ENCODE measurements at regions not wholly inside any gene's neighbourhood (a gene's known extent, or its start where the extent isn't known, plus 50 kb on each side); places are given as distances from the start of the nearest gene placed in this dataset.

DNA sequence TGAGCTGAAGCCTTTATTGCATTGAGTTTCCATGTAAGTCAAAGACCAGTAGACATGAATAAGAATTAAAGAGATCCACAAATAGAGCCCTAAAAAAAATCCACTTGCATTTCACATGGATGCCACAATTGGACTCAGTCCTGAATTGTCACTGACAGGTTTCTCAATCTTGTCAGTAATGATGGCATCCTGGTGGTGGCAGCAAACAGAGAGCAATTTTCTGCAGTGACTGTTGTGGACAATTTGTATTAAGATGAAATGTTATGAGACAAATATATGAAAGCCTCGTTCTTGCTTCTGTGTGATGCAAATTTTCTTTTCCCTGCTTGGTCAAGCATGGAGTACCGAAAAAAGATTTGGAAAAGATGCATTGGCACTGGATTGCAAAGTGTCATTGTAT is 278.9 kb downstream of the SAMD5 start:
- DNase-seq (ENCODE audit: extremely low read depth in 1 of 11, low read depth in 9 of 11, low spot score in 4 of 11) = no peak

DNA sequence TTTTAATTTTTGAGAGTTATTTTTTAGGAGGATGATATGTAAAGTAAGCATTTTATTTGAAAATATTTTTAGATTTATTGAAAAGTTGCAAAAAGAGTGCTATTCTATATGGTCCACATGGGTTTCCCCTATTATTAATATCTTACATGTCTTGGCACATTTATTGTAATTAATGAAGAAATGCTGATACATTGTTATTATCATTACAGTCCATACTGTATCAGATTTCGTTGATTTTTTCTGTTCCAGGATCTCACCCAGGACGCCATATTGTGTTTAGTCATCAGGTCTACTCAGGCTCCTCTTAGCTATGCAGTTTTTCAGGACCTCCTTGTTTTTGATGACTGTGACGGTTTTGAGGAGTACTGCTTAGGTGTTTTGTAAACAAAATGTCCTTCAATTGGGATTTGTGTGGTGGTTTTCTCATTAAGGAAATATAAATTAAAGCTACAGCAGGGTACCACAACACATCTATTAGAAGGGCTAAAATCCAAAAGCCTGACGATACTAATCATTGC is 281.0 kb downstream of the SAMD5 start:
- DNase-seq (ENCODE audit: extremely low read depth in 1 of 11, low read depth in 9 of 11, low spot score in 4 of 11) = no peak

DNA sequence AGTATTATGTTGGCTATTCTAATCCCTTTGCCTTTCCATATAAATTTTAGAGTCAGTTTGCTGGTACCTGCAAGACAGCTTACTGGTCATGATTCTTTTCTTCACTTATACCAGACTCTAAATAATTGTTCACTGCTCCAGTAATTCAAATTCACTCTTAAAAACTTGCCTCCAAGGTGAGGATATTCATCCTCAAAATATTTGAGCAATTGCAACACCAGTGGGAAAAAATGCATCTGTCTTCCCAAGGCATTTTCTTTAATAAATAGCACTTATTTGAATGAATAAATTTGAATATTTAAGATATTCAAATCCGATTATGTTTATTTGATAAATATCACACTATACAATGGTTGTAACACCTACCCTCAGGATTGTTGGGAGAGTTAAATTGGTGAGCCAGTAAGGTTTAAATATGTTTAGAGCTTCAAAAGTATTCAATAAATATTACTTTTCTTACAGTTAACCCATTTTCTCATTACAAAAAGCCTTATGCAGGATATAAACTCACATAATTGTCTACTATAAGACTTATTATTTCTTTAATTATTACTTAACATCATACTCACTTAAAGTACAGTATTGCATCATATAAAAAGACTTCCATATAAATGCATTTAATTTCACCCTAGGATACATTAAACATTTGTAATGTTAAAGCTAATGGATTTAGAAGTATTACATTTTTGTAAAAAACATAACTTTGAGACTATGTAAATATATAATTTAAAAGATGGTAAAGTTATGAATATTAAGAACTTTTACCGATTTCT is 285.6 kb downstream of the SAMD5 start:
- DNase-seq (ENCODE audit: extremely low read depth in 1 of 11, low read depth in 9 of 11, low spot score in 4 of 11) = no peak

- no peak for DNase-seq (ENCODE audit: extremely low read depth in 1 of 11, low read depth in 9 of 11, low spot score in 4 of 11)
Measured at GRCh38 chr6:147802459-147802858, 294.0 kb downstream of the SAMD5 start.

DNA sequence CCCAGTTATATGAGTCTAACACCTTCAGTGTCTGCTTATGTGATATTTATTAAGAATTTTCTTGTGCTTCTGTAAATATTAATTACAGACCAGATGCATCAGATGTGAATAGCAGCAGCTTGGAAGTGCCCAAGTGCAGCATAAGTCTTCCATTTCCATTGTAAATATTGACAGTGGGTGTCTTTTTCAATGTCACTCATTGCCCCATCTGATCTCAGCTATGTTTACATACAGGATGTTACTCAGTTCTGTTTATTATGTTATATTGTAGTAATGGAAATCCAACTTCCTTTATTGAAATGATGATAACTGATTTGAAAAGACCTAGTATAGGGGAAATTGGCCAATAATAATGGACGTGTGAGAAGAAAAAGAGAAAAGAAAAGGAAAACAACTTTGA is 296.7 kb downstream of the SAMD5 start:
- DNase-seq (ENCODE audit: extremely low read depth in 1 of 11, low read depth in 9 of 11, low spot score in 4 of 11) = no peak

DNA sequence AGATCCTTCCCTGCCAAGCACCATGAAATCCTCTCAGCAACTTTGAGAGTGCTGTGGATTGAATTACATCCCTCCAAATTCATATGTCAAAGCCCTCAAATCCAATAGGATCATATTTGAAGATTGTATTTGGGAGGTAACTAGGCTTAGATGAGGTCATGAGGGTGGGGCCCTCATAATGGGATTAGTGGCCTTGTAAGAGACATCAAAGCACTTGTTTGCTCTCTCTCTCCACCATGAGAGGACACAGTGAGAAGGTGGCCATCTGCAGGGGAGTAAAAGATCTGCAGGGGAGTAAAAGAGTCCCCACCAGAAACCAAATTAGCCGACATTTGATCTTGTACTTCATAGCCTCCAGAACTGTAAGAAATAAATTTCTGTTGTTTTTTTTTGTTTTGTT is 298.2 kb downstream of the SAMD5 start:
- DNase-seq (ENCODE audit: extremely low read depth in 1 of 11, low read depth in 9 of 11, low spot score in 4 of 11) = no peak

DNA sequence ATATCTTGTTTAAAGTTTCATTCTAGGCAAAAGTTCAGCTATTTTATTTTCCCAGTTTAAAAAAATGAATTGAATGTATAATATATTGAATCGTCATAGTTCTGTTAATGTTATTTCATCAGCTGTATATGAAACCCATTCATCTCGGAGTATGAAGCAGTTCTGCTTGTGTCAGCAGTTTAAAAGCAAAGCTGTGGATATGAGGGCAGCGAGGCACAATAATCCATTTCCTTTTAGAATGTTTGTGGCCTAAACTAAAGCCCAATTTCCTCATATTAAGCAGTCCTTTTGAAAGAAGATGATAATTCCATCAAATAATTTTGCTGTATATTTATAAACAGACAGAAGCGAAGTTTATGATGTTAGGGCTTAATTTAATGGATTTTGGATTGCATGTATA is 300.1 kb downstream of the SAMD5 start:
- no peak for DNase-seq (ENCODE audit: extremely low read depth in 1 of 11, low read depth in 9 of 11, low spot score in 4 of 11)

DNA sequence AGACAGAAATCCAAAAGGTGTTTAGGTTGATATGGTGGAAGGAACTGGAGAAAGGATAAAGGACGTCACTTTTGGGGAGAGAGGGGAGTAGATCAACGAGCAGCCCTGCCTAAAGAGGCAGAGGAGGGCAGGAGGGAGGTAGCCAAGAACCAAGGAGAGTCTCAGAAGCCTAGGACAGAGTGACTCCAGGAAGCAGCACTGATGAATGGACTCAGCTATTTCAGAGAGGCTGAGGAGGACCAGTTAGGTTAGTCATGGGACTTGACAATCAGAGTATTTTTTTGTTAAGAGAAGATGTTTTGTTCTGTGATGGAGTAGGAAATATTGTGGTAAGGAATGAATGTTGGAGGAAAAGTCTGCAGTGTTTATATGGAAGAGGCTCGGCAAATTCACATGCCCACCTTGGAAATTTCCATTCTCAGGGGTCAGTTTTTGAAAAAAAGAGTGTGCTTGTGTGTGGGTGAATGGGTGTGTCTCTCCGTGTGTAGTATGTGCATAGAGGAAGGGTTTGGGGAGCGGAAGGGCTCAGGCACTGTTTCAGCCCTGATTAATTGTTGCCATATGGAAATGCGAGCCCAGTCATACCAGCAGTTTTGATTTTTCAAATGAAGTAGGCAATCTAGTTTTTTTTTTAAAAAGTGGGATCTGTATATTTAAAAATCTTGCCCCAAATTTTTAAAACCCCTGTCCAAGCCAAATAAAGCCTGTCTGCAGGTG is 303.6 kb downstream of the SAMD5 start:
- no peak for DNase-seq (ENCODE audit: extremely low read depth in 1 of 11, low read depth in 9 of 11, low spot score in 4 of 11)

DNA sequence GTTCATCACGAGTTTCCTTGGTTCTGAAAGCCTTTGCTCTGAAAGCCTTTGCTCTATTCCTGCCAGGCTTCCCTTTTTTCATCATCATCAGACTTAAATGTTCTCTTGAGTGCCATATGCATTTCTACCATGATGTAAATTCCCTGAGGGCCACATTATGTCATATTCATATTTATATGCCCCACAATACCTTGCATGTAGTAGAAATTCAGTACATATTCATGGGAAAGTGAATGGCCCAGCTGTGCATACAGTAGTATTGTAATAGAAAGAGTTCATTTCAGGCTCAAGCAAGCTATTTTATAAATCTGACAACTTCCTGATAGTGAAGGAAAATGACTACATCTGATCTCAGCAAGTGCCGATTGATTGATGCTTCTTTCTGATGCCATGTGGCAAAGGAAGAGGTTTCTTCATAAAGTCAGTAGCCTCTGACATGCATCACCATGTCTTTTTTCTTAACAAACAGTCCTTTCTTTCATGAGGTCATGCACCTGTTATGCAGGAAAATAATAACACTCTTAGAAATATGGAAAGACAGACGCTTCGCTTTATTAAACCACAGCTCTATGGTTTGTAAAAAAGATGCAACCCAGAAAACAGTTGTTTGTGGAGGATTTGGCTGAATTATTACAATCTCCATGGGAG is 308.7 kb downstream of the SAMD5 start:
- DNase-seq (ENCODE audit: extremely low read depth in 1 of 11, low read depth in 9 of 11, low spot score in 4 of 11) = no peak

DNA sequence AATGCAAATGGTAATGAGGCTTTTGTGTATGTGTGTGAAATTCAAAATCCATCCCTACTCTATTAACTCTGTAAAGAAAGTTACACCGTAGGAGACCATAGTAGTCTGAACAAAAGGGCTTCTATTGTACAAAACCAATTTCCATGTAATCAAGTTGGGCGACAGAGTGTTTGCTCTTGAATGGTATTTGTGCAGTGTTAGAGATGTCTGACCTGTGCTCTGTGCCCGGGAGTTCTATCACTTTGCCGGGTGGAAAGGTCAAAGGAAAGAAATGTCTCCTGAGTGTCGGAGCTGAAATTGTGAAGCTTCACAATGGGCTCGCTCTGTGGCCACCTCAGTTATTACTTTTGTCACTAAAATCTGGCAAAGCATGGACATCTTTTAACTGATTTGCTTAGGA is 312.0 kb downstream of the SAMD5 start:
- no peak for DNase-seq (ENCODE audit: extremely low read depth in 1 of 11, low read depth in 9 of 11, low spot score in 4 of 11)

DNA sequence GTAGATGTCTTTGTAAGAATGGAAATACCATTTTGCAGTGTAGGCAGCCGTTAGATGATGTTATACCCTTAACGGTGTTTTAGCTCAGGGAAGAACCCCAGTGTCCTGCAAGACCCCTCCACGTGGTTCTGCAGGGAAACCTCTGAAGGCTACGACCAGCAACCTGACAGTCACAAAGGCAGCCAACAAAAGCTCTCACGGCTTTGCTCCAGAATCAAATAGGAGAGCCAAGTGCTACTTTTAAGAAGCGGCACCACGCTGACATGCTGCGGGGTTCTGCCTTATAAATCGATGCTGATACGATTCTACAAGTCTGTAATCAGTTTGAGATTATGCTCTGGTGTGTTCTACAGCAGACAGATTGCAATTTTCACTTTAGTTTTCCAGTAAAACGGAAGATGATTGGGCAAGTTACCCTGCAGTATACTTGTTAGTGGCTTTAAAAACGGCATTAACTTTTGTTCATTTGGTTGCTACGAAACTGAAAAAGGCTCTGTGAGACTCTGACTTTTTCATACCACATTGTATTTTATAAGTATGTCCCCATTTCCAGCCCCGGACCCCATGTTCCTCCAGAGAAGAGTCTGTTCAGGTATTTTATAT is 312.9 kb downstream of the SAMD5 start:
- DNase-seq (ENCODE audit: extremely low read depth in 1 of 11, low read depth in 9 of 11, low spot score in 4 of 11) = no peak

- DNase-seq (ENCODE audit: extremely low read depth in 1 of 11, low read depth in 9 of 11, low spot score in 4 of 11) = no peak
Measured at GRCh38 chr6:147823936-147824335, 315.4 kb downstream of the SAMD5 start.

DNA sequence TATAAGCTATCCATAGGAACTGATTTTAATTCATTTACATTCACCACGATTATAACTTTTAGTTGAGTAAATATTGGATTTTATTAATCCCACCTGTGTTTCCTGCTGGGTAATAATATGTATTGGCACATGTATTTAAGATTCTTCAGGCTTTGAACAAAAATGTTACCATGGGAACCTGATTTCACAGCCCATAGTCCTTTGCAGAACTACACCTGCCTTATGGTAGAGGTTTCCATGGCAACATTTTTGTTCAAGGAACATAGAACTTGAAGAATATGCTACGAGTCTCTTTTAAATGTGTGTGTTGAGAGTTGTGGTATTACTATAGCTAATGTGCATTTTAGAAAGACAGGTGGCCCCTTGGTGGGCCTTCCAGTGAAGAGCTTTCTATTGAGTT is 317.4 kb downstream of the SAMD5 start:
- DNase-seq (ENCODE audit: extremely low read depth in 1 of 11, low read depth in 9 of 11, low spot score in 4 of 11) = no peak

DNA sequence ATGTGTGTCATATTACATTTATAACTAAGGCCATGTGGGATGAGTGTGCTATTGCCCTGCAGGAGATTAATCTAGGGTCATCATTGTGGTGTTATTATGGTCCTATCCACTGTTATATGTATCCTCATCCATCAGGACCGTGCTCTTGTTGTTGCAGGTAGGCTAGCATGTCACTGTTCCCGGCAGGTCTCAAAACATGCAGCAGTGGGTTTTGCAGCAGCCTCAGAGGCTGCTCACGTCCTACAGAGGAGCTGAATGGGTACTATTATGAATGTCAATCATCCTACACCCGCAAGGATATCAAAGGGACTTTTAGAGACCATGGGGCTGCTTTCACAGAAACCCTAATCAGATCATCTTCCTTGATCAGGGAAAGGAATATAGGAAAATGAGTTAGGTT is 318.2 kb downstream of the SAMD5 start:
- DNase-seq (ENCODE audit: extremely low read depth in 1 of 11, low read depth in 9 of 11, low spot score in 4 of 11) = no peak

- no peak for DNase-seq (ENCODE audit: extremely low read depth in 1 of 11, low read depth in 9 of 11, low spot score in 4 of 11)
Measured at GRCh38 chr6:147829418-147829817, 320.9 kb downstream of the SAMD5 start.

DNA sequence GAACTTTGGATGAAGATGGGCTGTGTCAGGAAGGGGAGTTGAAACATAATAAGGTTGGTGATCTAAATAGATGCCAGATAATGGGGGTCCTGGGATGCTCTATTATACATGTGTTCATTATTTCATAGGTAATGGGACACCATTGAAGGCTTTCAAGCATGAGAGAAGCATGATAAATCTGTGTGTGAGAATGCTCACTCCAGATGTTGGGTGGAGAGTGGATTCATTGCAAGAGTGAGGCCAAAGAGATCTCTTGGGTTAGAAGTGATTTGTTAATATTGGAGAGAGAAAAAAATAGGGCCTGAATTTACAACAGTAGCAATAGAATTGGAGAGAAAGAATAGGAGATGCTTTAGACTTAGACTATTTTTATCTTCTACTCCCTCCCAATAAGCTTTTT is 321.3 kb downstream of the SAMD5 start:
- no peak for DNase-seq (ENCODE audit: extremely low read depth in 1 of 11, low read depth in 9 of 11, low spot score in 4 of 11)

GRCh38 chr6:147831356-147831755 is 322.9 kb downstream of the SAMD5 start:
- DNase-seq (ENCODE audit: extremely low read depth in 1 of 11, low read depth in 9 of 11, low spot score in 4 of 11) = no peak

DNA sequence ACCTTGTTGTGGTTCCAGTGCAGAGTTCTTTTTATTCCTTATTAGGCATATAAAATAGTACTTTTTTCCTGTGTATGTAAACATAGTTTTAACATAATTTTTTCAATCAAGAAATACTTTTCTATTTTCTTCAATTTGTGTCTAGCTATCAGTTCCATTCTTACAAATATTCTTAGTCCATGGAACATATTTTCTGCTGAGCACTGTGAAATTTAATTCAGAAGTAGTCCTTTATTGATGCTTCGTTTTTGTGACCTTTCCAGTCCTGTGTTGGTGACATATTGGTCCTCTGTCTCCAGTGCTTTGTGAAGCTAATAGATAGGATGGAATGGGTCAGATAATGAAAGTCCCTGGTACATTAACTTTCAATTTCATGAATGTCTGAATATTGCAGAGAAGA is 325.1 kb downstream of the SAMD5 start:
- no peak for DNase-seq (ENCODE audit: extremely low read depth in 1 of 11, low read depth in 9 of 11, low spot score in 4 of 11)

- no peak for DNase-seq (ENCODE audit: extremely low read depth in 1 of 11, low read depth in 9 of 11, low spot score in 4 of 11)
Measured at GRCh38 chr6:147834084-147834776, 325.7 kb downstream of the SAMD5 start.

Measured in renal cortex interstitium (tissue), 11 donors.